ENCODE measurements at regions not wholly inside any gene's neighbourhood (a gene's known extent, or its start where the extent isn't known, plus 50 kb on each side); places are given as distances from the start of the nearest gene placed in this dataset.
"Not testable (repeated sequence)": the region's sequence is repeated elsewhere in the genome, so short reads cannot be mapped to it uniquely, and the experiment has no call there.

DNA sequence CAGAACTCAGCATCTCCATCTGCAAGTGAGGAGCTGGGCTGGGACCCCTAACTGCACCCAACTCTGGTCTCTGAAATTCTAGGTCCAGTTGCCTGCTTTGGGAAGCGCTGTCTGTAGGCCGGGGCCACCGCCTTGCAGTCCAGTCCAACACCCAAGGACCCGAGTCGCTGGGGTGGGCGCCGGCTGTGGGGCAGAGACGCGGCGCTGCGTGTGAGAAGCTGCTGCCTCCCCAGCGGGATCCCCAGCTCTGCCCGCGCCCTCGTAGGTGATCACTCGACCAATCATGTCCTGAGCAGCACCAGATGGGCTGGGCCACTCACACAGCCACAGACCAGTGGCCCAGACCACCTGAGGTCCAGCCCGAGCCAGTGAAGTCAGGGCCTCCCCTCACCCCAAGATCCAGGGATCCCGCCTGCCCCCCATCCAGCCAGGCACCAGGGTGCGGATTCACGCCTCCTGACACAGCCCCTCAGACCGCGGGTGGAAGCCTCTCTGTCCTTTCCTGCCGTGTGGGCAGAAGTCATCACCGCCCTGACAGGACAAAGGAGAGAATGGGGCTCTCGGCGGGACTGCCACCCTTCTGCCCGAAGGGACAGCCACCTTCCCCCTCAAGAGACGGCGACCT lies 67.4 kb upstream of the ADGRA1 start:
- DNase-seq = no peak

DNA sequence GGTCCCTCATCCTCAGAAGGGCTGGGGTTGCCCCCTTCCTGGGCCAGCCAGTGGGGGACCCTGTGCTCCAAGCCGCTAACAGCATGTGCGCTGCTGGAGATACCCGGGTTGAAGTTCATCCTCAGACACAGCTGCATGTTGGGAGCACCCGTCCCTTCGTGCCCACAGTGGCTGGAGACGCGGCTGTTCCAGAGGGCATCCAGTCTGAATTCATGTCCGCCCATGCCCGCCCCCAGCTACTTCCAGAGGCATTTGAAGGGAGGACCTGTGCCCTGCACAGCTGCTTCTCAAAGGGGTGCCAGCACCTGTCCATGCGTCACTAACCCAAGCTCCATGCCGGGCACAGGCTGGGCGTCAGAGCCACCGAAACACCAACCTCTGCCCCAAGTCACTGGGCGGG lies 68.1 kb upstream of the ADGRA1 start:
- DNase-seq = no peak

DNA sequence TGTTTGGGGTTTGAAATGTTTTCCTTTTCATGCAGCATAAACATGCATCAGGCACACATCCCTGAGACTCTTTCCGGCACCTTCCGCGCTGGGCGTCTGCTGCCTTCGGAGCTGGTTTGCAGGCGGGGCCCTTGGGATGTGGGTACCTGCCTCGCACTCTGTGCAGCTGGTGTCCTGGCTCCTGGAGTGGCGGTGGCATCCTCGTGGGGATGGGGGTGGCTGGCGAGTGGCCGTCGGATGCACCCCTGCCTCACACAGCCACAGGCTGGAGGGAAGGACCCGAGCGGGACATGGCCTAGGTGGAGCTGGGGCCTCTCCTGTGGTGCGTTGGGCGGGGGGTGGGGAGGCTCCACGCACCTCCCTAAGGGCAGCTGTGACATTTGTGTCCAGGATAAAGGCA lies 68.5 kb upstream of the ADGRA1 start:
- DNase-seq = no peak

DNA sequence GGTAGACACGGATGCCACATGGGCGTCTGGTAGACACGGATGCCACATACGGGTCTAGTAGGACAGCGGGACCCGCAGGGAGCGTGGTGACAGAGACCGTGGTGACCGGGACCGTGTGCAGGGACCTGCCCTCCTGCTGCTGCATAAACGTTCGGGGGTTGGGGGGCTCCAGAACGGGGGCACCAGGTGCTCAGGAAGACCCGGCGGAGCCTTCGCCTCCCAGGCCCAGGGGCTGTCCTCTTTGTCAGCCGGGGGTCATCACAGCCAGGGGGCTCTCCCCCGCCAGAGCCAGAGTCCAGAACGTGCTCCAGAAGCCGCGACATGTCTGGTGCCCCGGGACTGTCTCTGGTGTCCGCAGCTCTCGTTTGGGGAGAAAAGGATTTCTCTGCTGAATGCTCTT lies 69.2 kb upstream of the ADGRA1 start:
- no peak for DNase-seq

DNA sequence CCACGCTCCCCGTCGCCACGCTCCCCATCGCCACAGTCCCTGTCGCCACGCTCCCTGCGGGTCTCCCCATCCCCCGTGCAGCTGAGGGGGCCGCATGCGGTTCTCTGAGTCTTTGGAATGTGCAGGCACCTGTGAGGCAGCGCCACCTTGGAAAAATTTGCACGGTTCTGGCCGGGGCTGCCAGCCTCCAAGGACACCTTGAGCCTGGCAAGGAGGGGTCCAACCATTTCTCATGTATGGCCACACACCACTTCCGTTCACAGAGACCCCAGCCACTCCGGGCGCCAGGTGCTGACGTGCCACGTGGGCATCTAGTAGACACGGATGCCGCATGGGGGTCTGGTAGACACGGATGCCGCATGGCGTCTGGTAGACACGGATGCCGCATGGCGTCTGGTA lies 70.5 kb upstream of the ADGRA1 start:
- no peak for DNase-seq

DNA sequence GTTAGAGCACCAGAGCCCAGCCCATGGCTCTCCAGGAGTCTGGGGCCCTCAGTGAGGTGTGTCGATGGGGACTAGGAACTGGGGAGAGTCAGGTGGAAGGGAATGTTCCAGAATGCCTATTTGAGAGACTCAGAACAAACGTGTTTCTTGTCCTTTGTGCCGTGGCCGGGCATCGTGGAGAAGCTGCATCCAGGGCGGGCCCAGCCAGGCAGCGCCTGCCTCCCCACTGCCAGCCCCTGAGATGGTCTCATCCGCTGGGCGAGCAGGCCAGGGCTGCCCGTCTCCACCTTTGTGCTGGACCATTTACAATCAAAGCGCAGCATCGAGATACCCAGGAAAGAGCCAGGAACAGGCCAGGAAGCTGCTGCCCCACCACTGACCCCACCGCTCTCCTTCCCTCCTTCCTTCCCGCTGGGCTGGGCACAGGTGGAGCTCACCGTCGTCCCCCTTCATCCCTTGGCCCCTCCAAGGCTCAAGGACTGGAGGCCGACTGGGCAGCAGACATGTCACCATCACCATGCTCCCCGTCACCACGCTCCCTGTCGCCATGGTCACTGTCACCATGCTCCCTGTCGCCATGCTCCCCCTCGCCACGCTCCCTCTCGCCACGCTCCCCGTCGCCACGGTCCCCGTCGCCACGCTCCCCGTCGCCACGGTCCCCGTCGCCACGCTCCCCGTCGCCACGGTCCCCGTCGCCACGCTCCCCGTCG lies 71.1 kb upstream of the ADGRA1 start:
- no peak for DNase-seq

DNA sequence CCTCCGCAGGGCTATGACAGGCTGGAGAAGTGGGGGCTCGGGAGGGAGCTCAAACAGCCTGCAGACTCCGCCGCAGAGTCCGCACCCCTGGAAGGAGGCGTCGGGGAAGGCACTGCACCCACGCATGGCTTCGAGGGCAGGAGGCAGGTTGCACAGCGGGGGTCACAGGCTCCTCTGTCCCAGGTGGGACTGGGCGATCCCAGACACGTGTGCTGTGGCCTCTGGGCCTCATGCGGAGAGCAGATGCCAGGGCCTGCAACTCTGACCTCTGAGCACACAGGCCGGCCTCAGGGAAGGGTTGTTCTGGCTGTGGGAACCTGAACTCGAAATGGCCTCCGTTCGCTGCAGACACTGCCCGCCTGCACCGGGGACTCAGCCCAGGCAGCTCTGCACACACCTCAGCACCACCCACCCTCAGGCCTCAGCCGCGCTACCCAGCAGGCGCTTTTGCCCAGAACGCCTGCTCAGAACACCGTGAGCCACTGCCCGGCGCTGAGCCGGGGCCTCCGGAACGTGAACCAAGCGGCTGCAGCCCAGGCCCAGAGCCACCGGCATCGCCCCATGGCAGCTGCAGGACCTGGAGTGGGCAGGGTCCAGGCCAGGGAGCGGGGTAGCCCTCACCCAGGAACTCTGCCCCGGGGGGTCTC lies 71.8 kb upstream of the ADGRA1 start:
- DNase-seq = no peak

DNA sequence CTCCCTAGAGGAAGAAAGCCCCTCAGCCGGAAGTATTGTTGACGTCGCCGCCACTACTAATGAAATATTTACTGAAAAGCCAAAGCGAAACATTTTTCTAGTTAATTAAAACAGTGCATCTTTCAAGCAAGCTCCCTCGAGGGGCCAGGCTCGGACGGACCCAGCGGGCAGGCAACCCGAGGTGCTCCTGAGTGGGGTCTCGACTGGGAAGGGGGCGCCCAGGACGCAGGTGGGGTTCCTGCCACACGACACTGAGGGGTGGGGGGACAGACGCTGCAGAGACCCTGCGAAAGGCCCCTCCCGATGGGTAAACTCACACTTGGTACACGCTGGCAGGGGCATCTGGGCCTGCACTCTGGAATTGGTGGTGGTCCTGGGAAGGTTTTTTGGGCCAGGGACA lies 72.4 kb upstream of the ADGRA1 start:
- DNase-seq = no peak

DNA sequence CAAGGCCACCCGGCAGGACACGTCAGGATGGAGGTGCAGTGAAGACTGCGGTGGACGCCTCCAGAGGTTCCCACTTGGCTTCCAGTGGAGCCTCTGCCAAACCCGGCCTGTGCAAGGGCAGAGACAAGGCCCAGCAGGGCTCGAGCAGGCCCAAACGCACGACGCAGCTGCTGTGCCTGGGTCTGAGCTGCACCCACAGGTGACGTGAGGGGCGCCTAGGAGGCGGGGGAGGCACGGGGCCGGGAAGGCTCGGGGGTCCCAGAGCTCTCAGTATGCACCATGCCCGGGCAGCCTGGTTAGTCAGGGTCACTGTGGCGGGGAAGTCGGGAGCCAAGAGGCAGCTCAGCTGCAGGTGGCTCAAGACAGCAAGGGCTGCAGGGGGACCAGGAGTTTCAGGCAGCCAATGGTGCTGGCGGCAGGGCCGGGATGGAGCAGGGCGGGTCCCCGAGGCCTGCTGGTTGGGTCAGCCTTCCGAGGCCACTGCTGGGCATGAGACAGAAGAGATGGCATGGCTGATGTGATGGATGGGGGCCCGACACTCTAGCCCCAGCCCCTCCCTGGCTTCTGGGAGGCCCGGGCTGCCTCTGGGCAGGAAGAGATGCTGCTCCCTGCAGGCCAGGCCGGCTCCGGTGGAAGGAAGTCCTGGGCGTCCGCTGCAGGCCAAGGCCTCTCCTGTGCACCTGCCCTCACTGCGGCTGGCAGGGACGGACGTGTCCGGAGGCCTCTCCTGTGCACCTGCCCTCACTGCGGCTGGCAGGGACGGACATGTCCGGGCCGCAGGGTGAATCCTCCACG lies 72.2 kb upstream of the CFAP46 start:
- no peak for DNase-seq

DNA sequence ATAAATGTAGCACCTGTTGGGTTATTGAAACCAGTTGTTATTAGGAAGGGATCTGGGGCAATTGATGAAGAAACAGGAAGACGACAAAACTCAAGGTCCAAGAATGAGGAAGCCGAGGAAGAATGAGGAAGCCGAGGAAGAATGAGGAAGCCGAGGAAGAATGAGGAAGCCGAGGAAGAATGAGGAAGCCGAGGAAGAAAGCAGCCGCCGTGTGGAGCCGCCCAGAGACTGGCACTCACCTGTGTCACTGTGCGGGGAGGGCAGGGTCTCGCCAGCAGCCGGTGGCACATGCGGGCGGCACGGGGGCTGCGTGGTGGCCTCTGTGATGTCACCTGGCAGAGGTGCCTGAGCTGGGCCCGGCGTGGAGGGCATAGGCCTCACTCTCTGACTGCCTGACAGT lies 71.1 kb upstream of the CFAP46 start:
- DNase-seq = peak; percentile 18 to 75

DNA sequence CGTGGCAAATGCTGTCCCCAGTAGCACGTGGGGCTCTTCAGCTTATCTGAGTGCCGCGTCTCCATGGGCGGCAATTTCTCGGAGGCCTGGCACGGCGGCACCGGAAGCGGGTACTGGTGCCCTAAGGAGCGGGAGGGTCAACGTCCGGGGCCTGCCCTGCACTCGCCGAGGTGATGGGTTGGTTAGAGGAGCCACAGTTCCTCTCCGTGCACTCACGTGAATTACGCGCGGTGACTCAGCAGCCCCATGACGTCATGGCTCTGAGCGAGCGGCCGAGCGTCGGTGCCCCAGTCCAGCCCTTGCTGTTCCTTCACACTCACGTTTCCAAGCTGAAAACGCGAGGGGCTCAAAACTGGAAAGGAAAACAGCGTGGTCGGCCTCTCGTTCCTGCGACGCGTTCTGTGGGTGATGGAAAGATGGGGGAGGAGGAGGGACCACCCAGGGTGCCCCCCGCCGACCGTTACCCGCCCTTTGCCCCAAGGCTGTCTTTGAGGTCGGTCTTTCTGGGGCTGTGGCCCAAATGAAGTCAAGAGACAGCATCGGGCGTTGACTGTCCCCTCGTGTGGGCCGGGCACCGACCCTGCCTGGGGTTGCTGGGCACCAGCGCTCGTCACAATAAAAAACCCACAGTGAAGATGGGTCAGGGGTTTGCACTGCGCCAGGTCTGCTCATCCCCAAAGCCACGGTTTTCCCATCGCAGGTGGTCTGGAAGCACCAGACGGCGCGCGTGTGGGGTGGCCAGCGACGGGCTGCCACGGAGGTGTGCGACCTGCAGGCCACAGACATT lies 70.4 kb upstream of the CFAP46 start:
- DNase-seq = peak; percentile 19 to 83

DNA sequence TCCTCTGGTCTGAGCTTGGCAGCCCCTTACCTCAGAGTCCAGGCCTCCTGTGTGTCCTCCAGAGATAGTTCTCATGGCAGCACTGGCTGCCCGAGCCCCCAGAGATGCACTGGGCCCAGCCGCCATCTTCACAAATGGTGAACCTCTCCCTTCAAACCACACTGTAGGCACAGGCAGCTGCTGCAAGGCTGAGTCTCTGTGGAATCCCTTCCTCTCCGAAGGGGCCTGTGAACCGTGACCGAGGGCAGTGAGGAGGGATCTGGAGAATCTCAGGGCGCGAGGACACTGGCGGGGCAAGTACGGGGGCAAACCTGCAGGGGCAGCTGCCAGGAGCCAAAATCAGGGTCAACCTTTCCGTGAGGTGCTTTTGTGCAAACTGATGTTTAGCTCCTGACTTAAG lies 69.5 kb upstream of the CFAP46 start:
- no peak for DNase-seq

DNA sequence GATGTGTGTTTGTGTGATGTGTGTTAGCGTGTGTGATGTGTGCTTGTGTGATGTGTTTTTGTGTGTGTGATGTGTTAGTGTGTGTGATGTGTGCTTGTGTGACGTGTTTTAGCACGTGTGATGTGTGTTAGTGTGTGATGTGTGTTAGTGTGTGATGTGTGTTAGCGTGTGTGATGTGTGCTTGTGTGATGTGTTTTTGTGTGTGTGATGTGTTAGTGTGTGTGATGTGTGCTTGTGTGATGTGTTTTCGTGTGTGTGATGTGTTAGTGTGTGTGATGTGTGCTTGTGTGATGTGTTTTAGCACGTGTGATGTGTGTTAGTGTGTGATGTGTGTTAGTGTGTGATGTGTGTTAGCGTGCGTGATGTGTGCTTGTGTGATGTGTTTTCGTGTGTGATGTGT lies 69.0 kb upstream of the CFAP46 start:
- not testable (repeated sequence) for DNase-seq

DNA sequence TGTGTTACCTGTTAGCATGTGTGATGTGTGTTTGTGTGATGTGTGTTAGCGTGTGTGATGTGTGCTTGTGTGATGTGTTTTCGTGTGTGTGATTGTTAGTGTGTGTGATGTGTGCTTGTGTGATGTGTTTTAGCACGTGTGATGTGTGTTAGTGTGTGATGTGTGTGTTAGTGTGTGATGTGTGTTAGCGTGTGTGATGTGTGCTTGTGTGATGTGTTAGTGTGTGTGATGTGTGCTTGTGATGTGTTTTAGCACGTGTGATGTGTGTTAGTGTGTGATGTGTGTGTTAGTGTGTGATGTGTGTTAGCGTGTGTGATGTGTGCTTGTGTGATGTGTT lies 68.4 kb upstream of the CFAP46 start:
- DNase-seq = not testable (repeated sequence)

DNA sequence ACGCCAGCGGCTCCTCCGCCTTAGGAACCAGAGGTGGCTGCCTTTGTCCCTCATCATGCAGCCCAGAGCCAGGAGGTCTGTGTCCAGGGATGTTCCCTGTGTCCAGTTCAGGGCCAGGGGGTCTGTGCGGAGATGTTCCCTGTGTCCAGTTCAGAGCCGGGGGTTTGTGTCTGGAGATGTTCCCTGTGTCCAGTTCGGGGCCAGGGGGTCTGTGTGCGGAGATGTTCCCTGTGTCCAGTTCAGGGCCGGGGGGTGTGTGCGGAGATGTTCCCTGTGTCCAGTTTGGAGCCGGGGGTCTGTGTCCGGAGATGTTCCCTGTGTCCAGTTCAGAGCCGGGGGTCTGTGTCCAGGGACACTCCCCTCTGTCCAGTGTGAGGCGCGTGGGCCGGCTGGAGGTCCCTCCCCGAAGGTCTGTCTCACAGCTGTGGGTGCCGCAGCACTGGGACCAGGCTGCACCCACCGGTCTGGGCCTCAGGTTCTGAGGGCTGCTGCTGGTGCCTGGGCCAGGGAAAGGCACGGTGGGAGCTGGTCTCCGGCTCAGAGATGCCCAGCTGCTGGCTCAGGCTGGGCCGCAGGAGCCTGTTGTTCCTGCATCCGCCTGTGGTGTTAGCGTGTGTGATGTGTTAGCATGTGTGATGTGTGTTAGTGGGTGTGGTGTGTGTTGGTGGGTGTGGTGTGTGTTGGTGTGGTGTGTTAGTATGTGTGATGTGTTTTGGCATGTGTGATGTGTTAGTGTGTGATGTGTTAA lies 67.9 kb upstream of the CFAP46 start:
- DNase-seq = no peak

DNA sequence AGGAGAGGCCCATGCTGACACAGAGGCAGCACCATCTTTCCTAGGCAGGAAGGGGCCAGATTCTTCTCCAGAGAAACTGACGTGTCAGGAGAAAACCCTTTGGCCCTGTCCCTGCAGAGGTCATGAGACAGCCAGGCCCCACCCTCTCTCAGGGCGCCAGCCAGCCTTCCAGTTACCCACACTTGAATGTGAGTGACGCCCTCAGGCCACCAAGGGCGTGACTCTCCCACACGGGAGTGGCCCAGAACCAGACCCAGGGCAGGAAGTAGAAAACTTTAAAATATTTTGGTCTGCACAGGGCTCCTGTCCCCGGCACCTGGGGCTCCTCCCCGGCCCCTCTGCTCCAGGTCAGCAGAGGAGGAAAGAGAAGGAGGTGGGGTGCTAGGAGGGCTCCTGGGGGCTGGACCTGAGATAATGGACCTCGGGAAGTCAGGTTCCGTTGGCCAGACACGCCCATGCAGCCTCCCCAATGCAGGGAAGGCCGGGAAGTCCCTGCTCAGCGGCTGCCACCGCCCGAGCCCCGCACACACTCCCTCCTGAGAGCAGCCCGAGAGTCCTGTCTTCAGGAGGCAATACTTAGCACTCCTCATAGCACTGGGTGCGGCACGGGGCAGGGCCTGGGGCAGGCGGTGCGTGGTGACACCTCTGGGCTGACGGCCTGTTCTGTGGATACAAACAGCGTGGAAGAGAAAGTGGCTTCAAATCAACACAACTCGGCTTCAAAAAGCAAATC lies 67.0 kb upstream of the CFAP46 start:
- DNase-seq = peak; percentile 22 to 84

DNA sequence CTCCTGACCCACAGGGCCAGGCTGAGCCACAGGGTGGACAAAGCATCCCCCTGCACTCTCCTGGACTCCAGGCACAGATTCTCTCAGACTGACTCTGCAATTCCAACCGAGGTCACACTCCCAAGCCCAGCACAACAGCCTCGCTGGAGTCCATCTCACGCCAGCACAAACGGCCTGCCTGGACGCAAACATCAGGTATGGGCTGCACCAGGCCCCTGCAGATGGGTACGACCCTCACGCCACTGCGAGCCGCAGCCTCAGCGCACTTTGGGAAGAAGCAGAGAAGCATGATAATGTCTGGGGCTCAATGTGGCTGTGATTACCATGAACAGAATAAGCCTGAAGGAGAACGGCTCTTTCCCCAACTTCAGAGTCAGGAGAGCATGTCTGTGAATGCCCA lies 66.4 kb upstream of the CFAP46 start:
- DNase-seq = no peak

DNA sequence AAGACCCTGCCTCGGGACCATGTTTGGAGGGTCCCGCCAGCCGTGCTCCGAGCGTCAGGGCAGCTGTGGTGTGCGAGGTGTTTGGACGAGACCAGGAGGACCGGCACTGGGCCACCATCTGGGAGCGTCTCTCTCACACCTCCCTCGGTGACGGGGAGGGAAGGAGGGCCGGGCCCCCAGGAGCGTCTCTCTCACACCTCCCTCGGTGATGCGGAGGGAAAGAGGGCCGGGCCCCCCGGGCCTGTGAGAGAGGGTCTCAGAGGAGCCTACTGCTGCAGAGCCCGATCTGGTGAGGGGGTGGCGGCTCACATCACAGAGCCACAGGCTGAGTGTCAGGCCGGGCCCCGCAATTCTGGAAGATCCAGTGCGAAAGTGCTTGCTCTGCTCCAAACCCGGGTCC lies 65.8 kb upstream of the CFAP46 start:
- DNase-seq = no peak

DNA sequence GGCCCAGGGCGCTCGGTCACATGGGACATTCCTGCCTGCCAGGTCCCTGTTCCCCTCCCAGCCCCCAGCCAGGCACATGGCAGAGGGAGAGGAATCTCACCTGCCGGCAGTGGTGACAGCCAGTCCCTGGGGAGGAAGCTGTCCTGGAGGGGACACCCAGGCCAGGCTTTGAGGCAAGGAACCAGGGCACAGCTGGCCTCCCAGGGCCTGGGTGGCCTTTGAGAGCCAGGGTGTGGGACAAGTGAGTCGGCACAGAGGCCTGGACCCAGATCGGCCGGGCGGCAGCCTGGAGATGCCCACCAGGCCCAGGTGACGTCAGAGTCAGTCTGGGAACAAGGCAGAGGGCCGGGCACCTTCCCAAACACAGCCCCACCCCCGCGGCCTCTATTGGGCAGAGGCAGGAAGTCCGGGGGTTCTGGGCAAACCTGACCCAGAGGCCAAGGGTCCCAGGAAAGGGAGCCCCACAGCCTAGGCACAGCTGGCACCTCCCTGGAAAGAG lies 65.0 kb upstream of the CFAP46 start:
- DNase-seq = no peak

DNA sequence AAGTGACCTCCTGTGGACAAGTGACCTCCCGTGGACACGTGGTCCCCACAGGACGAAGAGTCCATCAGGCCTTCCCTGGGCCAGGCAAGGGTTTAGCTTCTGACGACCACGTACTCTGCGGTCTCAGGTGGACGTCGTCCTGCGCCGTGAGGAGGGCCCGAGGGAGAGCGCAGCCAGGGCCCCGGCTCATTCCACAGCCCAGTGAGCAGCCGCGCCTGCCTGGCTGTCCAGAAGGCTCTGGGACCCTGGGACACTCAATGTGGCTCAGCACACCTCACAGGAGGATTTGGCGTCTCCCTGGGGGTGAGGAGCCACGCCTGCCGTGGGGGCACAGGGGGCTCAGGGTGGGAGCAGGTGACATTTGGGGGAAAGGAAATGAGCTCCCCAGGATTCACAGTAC lies 64.4 kb upstream of the CFAP46 start:
- no peak for DNase-seq

DNA sequence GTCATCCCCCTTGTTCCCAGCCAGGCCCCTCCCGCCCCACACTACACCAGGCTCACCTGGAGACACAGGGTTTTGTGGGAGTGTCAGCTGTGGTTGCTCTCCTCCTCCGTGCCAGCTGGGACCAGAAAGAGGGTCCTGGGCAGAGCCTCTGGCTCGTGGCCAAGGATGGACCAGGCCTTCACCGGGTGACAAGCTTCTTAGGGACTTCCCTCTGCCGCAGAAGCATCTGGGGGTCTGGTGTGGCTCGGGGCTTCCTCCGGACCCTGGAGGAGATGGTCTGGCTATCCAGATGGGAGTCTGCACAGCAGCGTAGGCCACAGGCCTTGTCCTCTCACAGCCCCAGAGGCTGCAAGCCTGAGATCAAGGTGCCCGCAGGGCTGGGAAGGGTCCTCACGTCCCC lies 63.8 kb upstream of the CFAP46 start:
- DNase-seq = no peak
